ENCODE measurements at regions not wholly inside any gene's neighbourhood (a gene's known extent, or its start where the extent isn't known, plus 50 kb on each side); places are given as distances from the start of the nearest gene placed in this dataset.

- TF ChIP-seq, protein P1, sequence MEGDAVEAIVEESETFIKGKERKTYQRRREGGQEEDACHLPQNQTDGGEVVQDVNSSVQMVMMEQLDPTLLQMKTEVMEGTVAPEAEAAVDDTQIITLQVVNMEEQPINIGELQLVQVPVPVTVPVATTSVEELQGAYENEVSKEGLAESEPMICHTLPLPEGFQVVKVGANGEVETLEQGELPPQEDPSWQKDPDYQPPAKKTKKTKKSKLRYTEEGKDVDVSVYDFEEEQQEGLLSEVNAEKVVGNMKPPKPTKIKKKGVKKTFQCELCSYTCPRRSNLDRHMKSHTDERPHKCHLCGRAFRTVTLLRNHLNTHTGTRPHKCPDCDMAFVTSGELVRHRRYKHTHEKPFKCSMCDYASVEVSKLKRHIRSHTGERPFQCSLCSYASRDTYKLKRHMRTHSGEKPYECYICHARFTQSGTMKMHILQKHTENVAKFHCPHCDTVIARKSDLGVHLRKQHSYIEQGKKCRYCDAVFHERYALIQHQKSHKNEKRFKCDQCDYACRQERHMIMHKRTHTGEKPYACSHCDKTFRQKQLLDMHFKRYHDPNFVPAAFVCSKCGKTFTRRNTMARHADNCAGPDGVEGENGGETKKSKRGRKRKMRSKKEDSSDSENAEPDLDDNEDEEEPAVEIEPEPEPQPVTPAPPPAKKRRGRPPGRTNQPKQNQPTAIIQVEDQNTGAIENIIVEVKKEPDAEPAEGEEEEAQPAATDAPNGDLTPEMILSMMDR (IDR thresholded peaks at IDR 0.05; ENCODE audit: unreplicated experiment), result no peak
Measured at GRCh38 chr17:53264730-53265129, 558.0 kb upstream of the KIF2B start.

GRCh38 chr17:53253956-53254597 lies 568.6 kb upstream of the KIF2B start:
- DNase-seq (ENCODE audit: unreplicated experiment), result no peak
- H3K27me3 Mint-ChIP-seq (ENCODE audit: insufficient read depth, unreplicated experiment), result peaks cover 62% of the 10 kb centered on the region
- ChIA-PET CTCF (no interaction called here), POLR2A (no interaction called here)
- H3K4me3 Mint-ChIP-seq (ENCODE audit: unreplicated experiment), result no peak overlapping the region
- TF ChIP-seq, protein P1 (IDR thresholded peaks at IDR 0.05; ENCODE audit: unreplicated experiment), result no peak
- H3K4me1 Mint-ChIP-seq (ENCODE audit: insufficient read depth, unreplicated experiment), result no peaks in the 10 kb centered on the region
- no peaks in the 10 kb centered on the region for H3K9me3 Mint-ChIP-seq (ENCODE audit: unreplicated experiment)
- intact Hi-C loops (cut with micrococcal nuclease), result no loop called here
- H3K27ac Mint-ChIP-seq (ENCODE audit: low read depth, unreplicated experiment), result no peak overlapping the region
- no peaks in the 10 kb centered on the region for H3K36me3 Mint-ChIP-seq (ENCODE audit: insufficient read depth, unreplicated experiment)
- no TSS peak for BruUV-seq (replicated peaks)

More at GRCh38 chr17:53264730-53265129, 558.0 kb upstream of the KIF2B start:
- H3K36me3 Mint-ChIP-seq (ENCODE audit: insufficient read depth, unreplicated experiment), result no peaks in the 10 kb centered on the region
- H3K4me3 Mint-ChIP-seq (ENCODE audit: unreplicated experiment), result no peak overlapping the region
- ChIA-PET POLR2A (no interaction called here), CTCF (no interaction called here)
- no peaks in the 10 kb centered on the region for H3K4me1 Mint-ChIP-seq (ENCODE audit: insufficient read depth, unreplicated experiment)
- no peak for DNase-seq (ENCODE audit: unreplicated experiment)
- intact Hi-C loops (cut with micrococcal nuclease), result no loop called here
- H3K9me3 Mint-ChIP-seq (ENCODE audit: unreplicated experiment), result no peaks in the 10 kb centered on the region
- BruUV-seq (replicated peaks), result no TSS peak
- no peak overlapping the region for H3K27ac Mint-ChIP-seq (ENCODE audit: low read depth, unreplicated experiment)
- peaks cover 54% of the 10 kb centered on the region for H3K27me3 Mint-ChIP-seq (ENCODE audit: insufficient read depth, unreplicated experiment)

DNA sequence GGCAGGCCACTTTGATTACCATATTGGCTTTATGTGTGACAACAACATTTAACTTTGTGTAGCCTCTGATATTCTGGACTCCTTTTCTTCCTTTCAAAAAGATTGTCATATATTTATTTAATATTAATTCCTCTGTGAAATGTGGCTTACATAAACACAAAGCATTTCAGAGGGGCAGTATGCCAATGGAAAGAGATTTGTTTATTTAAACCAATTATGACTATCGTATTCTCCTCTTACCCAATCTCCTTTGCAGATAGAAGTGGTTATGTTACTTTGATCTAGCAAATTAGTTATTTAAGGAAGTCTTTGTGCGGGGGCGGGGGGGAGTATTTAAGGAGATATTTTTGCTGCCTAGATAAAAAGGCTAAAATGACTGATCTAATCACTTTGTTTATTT lies 573.7 kb upstream of the KIF2B start:
- BruUV-seq (replicated peaks), result no TSS peak
- Mint-ChIP-seq H3K27me3 (ENCODE audit: insufficient read depth, unreplicated experiment) (peaks cover 28% of the 10 kb centered on the region), H3K4me3 (ENCODE audit: unreplicated experiment) (no peak overlapping the region), H3K4me1 (ENCODE audit: insufficient read depth, unreplicated experiment) (no peaks in the 10 kb centered on the region), H3K9me3 (ENCODE audit: unreplicated experiment) (no peaks in the 10 kb centered on the region), H3K27ac (ENCODE audit: low read depth, unreplicated experiment) (no peak overlapping the region), H3K36me3 (ENCODE audit: insufficient read depth, unreplicated experiment) (peaks cover under 1% of the 10 kb centered on the region)
- ChIA-PET CTCF (no interaction called here), POLR2A (no interaction called here)
- TF ChIP-seq, protein P1 (IDR thresholded peaks at IDR 0.05; ENCODE audit: unreplicated experiment), result no peak
- intact Hi-C loops (cut with micrococcal nuclease), result no loop called here
- DNase-seq (ENCODE audit: unreplicated experiment), result no peak

DNA sequence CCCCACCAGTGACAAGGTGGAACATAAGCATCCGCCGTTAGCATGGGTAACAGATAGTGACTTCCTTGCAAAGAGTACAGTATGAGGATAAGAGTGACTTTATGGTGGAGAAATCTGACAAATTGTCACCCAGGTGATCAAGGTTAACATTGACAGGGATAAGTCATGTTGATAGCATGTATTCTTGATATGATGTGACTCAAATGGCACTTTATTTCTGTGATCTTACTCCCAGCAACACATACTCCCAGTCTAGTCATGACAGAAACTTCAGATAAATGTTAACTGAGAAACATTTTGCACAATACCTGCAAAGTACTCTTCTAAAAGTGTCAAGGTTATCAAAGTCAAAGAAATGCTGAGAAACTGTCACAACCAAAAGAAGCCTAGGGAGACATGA lies 588.6 kb upstream of the KIF2B start:
- DNase-seq (ENCODE audit: unreplicated experiment), result no peak
- Mint-ChIP-seq H3K36me3 (ENCODE audit: insufficient read depth, unreplicated experiment) (no peaks in the 10 kb centered on the region), H3K4me1 (ENCODE audit: insufficient read depth, unreplicated experiment) (no peaks in the 10 kb centered on the region), H3K27ac (ENCODE audit: low read depth, unreplicated experiment) (no peak overlapping the region), H3K4me3 (ENCODE audit: unreplicated experiment) (no peak overlapping the region), H3K9me3 (ENCODE audit: unreplicated experiment) (no peaks in the 10 kb centered on the region), H3K27me3 (ENCODE audit: insufficient read depth, unreplicated experiment) (no peaks in the 10 kb centered on the region)
- CTCF ChIA-PET, result interaction anchor here (1.1 kb wide), 1 partner anchor 17 kb away, joined by 3 read pairs; no protein-coding TSS in a partner anchor
- POLR2A ChIA-PET, result no interaction called here
- TF ChIP-seq, protein P1 (IDR thresholded peaks at IDR 0.05; ENCODE audit: unreplicated experiment), result no peak
- intact Hi-C loops (cut with micrococcal nuclease), result no loop called here
- no TSS peak for BruUV-seq (replicated peaks)
